GM10248 (cell line): ENCODE measurements at regions not wholly inside any gene's neighbourhood (a gene's known extent, or its start where the extent isn't known, plus 50 kb on each side); places are given as distances from the start of the nearest gene placed in this dataset.

Source experiments
- CTCF ChIA-PET: fragments of 300-600 bp; sonication (Branson Sonifier 250); formaldehyde crosslinking; extraction: SDS; loops from one replicate; lab custom pipeline; 2021; ENCODE audit warnings: antibody characterized with exemption; lab: Yijun Ruan, JAX
- POLR2A ChIA-PET: fragments of 350-650 bp; sonication (Branson Sonifier 250); formaldehyde crosslinking; extraction: SDS; loops from one replicate; lab custom pipeline; 2020; ENCODE audit warnings: antibody characterized with exemption; lab: Yijun Ruan, JAX
- DNase-seq: peaks from one replicate; pipeline ENCODE4 v3.0.0; 2012; ENCODE audit errors: extremely low spot score
- CTCF ChIP-seq: IDR thresholded peaks from 2 replicates; pipeline ENCODE4 v1.5.1; 2012; ENCODE audit warnings: mild to moderate bottlenecking, low read depth; ENCODE audit errors: extremely low read depth, missing control alignments, control extremely low read depth

- ChIA-PET CTCF (interaction anchor here (1.3 kb wide), 1 partner anchor 9 kb away, joined by 4 read pairs; no protein-coding TSS in a partner anchor), POLR2A (no interaction called here)
- DNase-seq: no peak
- TF ChIP-seq CTCF: no peak
Measured at GRCh38 chr17:6209829-6210228, 139.7 kb downstream of the WSCD1 start.

GRCh38 chr17:6208608-6209180 is 138.5 kb downstream of the WSCD1 start:
- ChIA-PET CTCF (interaction anchor here (1.3 kb wide), 1 partner anchor 10 kb away, joined by 4 read pairs; no protein-coding TSS in a partner anchor), POLR2A (no interaction called here)
- no peak for DNase-seq
- TF ChIP-seq CTCF: no peak

- DNase-seq: no peak
- TF ChIP-seq CTCF: no peak
- ChIA-PET POLR2A (no interaction called here), CTCF (no interaction called here)
Measured at GRCh38 chr17:6205525-6205924, 135.3 kb downstream of the WSCD1 start.

- ChIA-PET CTCF (no interaction called here), POLR2A (no interaction called here)
- no peak for TF ChIP-seq CTCF
- no peak for DNase-seq
Measured at GRCh38 chr17:6205033-6205432, 134.9 kb downstream of the WSCD1 start.

GRCh38 chr17:6204203-6204722 is 134.1 kb downstream of the WSCD1 start:
- POLR2A ChIA-PET: no interaction called here
- CTCF ChIA-PET: no interaction called here
- no peak for TF ChIP-seq CTCF
- no peak for DNase-seq

- no peak for TF ChIP-seq CTCF
- DNase-seq: no peak
- CTCF ChIA-PET: no interaction called here
- POLR2A ChIA-PET: no interaction called here
Measured at GRCh38 chr17:6196355-6196754, 126.2 kb downstream of the WSCD1 start.
